Left renal pelvis (tissue), 4 donors: ENCODE measurements at regions not wholly inside any gene's neighbourhood (a gene's known extent, or its start where the extent isn't known, plus 50 kb on each side); places are given as distances from the start of the nearest gene placed in this dataset.

Source experiments
- DNase-seq, 4 donors: peaks; one replicate each; pipeline ENCODE4 v3.0.0-alpha.2; 2013; ENCODE audit warnings: low read depth in 4 of 4, low spot score in 3 of 4

GRCh38 chr12:115074617-115075016, 390.6 kb upstream of the TBX3 start:
- no peak for DNase-seq

DNA sequence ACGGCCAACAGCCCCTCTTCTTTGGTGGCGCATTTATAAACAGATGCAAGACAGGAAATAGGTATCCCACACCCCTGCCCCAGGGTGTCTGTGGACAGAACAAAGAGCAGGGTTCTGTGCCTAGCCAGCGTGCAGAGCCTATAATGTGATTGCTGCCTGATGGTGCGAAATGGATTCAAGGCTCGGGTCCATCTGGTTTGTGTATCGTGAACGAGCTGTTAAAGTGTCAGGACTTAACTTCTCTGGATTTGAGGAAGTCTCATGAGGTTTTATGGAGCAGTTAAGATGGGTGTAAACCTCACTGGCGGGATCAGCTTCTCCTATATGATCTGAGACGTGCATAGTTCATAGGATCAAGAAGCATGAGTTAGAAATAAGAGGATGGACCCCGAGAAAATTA, 388.7 kb upstream of the TBX3 start:
- DNase-seq: no peak

GRCh38 chr12:115070313-115070712, 386.3 kb upstream of the TBX3 start:
- no peak for DNase-seq

- DNase-seq: no peak
Observed at GRCh38 chr12:115064296-115064695, 380.3 kb upstream of the TBX3 start.

DNA sequence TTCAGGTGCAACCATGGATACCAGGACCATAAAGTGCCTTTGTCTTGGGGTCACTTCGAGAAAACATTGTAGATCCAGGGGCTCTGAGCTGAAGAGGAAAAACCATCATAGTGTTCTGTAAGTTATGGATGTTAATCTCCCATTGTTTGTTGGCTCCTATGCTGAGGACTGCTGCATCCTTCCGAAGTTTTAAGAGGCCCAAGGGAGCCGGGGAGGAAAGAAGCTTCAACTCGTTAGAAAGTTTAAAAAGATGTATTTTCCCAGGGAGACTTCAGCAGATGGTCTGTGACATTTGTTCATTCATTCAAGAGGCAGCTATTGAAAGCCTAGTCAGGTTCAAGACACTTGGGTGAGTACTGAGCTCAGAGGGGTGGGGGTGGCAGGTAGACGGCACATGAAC, 378.8 kb upstream of the TBX3 start:
- DNase-seq: no peak

- no peak for DNase-seq
Observed at GRCh38 chr12:115060477-115061168, 376.6 kb upstream of the TBX3 start.

DNA sequence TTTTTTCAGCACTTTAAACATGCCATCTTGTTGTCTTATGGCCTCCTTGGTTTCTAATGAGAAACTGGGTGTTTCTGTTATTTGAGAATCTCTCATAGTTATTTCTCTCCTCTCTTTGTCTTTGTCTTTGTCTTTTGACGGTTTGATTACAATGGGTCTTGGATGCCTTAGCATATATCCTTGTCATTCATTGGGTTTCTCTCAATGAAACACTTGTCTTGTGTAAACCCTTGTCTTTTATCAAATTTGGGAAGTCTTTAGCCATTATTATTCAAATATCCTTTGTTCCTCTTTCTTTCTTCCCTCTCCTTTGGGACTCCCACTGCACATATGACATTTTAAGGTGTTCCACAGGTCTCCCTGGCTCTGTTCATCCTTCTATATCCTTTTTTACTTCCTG, 373.5 kb upstream of the TBX3 start:
- DNase-seq: no peak

- no peak for DNase-seq
Observed at GRCh38 chr12:115051378-115051777, 367.4 kb upstream of the TBX3 start.

DNA sequence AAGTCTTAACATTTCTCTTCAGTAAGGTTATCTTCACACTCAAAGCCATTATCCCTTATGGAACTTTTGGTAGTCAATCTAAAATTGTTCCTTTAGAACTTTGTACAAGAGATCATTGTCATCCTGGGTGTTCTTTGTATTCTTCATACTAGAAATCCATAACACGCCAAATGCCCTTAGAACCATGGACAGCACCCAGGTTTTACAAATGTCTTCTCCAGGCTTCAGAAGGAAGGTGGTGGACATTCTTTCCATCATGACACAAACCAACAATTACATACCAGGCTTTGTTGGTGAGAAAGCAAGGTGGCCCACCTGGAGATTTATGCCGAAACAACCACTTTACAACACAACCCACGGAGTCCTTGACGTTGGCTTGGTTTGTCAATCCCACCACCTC, 365.6 kb upstream of the TBX3 start:
- DNase-seq: no peak

- no peak for DNase-seq
Observed at GRCh38 chr12:115046805-115047204, 362.8 kb upstream of the TBX3 start.

- no peak for DNase-seq
Observed at GRCh38 chr12:115044073-115044472, 360.1 kb upstream of the TBX3 start.

DNA sequence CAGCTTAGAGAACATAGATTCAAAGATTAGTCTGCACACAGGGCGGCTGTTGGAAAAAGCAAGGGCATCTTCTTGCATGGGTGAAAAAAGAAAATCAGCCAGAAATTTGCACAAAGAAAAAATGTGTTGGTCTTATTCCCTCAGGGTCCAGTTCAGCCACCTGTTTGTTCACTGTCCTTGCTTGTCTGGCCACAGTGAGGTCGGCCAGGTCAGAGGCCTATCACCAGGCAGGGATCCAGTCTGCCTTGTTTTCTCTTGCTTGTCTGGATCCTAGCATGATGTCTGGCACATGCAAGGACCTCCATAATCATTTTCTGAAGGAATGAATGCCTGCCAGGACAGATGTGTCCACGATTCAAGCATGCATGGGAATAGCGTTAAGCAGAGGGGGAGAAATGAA, 359.1 kb upstream of the TBX3 start:
- DNase-seq: no peak

GRCh38 chr12:115042341-115042740, 358.4 kb upstream of the TBX3 start:
- no peak for DNase-seq

- DNase-seq: no peak
Observed at GRCh38 chr12:115037830-115038229, 353.9 kb upstream of the TBX3 start.

DNA sequence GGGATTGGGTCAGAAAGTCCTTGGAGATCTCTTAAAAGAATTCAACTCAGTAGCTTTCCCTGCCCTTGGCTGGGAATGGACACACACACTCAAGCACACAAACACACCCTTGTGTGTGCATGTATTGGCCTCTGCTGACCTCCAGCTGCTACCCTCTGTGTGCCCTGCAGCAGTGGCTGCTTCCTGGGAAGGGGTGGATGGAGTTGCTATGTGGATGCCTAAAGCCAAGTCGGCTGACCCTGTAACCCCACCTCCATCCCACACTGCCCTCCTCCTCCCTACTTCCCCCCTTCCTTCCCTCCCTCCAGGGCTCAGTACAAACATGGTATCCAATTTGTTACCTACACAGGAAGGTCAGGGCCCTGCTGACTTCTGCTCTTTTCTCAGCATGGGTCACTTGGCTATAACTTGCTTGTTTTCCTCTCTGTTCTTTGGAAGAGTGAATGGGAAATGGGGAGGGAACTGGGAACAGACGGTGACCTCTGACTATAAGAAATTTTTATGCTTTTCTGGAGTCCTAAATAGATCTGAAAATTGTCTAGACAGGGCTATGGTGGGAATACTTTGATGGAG, 351.6 kb upstream of the TBX3 start:
- DNase-seq: no peak

DNA sequence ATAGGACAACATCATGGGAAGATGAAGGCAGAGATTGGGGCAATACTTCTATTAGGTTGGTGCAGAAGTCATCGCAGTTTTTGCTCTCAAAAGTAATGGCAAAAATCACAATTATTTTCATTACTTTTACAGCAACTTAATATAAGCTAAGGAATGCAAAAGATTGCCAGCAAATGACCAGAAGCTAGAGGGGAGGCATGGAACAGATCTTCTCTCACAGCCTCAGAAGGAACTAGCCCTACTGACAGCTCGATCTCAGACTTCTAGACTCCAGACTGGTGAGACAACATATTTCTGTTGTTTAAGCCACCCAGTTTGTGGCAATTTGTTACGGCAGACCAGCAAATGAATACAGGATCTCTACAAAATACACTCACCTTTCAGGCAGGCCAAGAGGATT, 348.5 kb upstream of the TBX3 start:
- no peak for DNase-seq

GRCh38 chr12:115030017-115030416, 346.0 kb upstream of the TBX3 start:
- DNase-seq: no peak

DNA sequence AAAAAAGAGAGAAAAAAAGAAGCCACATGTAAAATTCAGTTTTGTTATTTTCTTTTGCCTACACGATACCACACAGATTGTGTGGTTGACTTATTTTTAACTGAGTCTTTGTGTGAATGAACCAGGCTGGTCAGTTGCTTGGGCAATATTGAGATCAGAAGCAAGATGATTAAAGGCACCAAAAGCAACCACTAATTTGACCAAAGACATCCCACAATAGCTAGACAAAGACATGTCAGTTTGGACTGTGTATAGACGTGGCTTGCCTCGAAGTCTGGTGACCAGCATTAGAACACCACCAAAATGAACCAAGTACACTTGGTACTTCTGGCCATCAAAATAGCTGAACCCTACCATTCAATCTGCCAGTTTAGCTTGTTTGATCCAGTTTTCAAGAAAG, 340.6 kb upstream of the TBX3 start:
- no peak for DNase-seq

DNA sequence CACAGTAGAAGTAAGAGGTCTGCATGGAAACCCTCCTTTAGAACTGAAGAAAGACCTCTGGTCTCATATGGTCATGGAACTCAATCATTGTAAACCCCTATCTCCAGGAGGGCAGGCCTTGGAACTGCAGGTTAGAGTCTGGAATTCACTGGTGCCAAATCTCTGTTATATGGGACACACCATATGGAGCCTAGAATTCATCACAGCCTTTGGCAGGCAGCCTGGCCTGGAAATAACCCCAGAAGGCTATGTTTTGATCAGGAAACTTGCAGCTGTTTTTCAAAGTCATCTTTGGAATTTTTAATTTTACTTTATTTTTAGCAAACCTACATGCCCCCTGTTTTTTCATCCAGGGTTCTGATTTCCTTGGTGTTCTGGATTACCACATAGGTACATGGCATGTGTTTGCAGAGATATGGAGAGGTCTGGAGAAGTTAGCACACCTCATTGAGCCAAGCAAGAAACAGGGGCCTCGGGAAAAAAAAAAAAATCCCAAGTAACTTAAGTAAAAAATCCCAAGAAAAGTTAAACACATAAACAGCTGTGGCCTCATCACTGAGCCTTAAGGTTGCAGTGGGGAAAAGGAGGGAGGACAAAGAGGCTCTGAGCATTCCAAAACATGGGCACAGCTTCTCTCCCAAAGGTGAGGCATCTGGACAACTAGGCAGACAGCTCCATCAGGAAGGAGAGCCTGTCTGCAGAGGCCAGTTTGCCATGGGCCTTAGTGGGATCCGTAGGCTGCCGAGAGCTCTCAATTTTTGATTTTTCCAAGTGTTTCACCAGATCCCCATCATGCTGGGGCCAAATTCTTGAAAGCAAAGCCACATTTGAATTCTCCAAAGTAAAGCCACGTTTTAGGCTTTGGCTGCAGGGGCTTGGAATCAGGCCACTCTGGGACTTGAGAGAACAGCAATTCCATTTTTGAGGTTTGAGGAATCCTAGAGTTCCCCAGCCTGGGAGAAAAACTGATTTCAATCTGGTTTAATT, 339.6 kb upstream of the TBX3 start:
- peak in 3 of 4 donors; percentile 39 to 48 (median 42) for DNase-seq

DNA sequence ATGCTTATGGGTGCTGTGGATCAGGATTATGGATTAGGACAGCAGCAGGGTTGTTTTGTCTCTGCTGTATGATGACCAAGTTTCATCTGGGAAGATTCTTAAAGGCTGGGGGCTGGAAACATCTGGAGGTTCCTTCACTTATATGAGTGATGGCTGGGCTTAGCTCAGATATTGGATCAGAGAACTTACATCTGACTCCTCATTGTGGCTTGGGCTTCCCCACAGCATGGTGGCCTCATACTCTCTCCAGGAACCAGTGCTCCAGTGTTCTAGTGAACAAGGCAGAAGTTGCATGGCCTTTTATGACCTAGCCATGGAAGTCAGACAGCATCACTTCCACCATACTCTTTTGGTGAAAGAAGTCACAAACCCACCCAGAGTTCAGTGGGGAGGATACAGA, 336.1 kb upstream of the TBX3 start:
- DNase-seq: no peak

GRCh38 chr12:115017346-115017745, 333.4 kb upstream of the TBX3 start:
- no peak for DNase-seq
